OCI-LY1 (cell line): ENCODE measurements at regions not wholly inside any gene's neighbourhood (a gene's known extent, or its start where the extent isn't known, plus 50 kb on each side); places are given as distances from the start of the nearest gene placed in this dataset.

ENCODE experiments used
- H2AFZ ChIP-seq: fragments of 200-600 bp; sonication (generic), shearing (Covaris generic); 2 replicates; pipeline ENCODE4 v1.6.0; 2014; ENCODE audit warnings: antibody characterized with exemption, mild to moderate bottlenecking, low read length
- H3F3A ChIP-seq: fragments of 200-600 bp; sonication (generic), shearing (Covaris generic); 2 replicates; pipeline ENCODE4 v1.6.0; 2014; ENCODE audit warnings: mild to moderate bottlenecking, antibody characterized with exemption, low read length, moderate library complexity; ENCODE audit not compliant: insufficient read depth
- H3K27ac ChIP-seq: fragments of 200-600 bp; sonication (generic); 2 replicates; pipeline ENCODE4 v1.5.1; 2014; ENCODE audit warnings: low read length, mixed run types, mild to moderate bottlenecking, low read depth; ENCODE audit not compliant: poor library complexity, severe bottlenecking
- H3K27me3 ChIP-seq: fragments of 200-600 bp; sonication (generic); 2 replicates; pipeline ENCODE4 v1.6.0; 2014; ENCODE audit warnings: antibody characterized with exemption, mild to moderate bottlenecking, low read length, moderate library complexity; ENCODE audit not compliant: insufficient read depth
- H3K36me3 ChIP-seq: fragments of 200-600 bp; sonication (generic); 2 replicates; pipeline ENCODE4 v1.6.1; 2014; ENCODE audit warnings: mild to moderate bottlenecking, antibody characterized with exemption, low read length, moderate library complexity, mixed read lengths; ENCODE audit not compliant: insufficient read depth
- H3K4me1 ChIP-seq: fragments of 200-600 bp; sonication (generic); 2 replicates; pipeline ENCODE4 v1.5.1; 2014; ENCODE audit warnings: mild to moderate bottlenecking, low read length, moderate library complexity; ENCODE audit not compliant: insufficient read depth, severe bottlenecking
- H3K4me2 ChIP-seq: fragments of 200-600 bp; sonication (generic), shearing (Covaris generic); 2 replicates; pipeline ENCODE4 v1.6.1; 2014; ENCODE audit warnings: low read length
- H3K4me3 ChIP-seq: fragments of 200-600 bp; sonication (generic); 2 replicates; pipeline ENCODE4 v1.5.1; 2014; ENCODE audit warnings: low read length, low read depth, mild to moderate bottlenecking, mixed read lengths; ENCODE audit not compliant: poor library complexity, severe bottlenecking
- H3K79me2 ChIP-seq: fragments of 200-600 bp; shearing (Covaris generic); 2 replicates; pipeline ENCODE4 v1.6.1; 2016; ENCODE audit warnings: mixed run types, low read length, mixed read lengths; ENCODE audit not compliant: insufficient read depth
- H3K9ac ChIP-seq: fragments of 200-600 bp; sonication (generic), shearing (Covaris generic); 2 replicates; pipeline ENCODE4 v1.6.1; 2014; ENCODE audit warnings: mild to moderate bottlenecking, low read length, mixed read lengths
- H3K9me2 ChIP-seq: fragments of 200-600 bp; sonication (generic), shearing (Covaris generic); 2 replicates; pipeline ENCODE4 v1.6.1; 2014; ENCODE audit warnings: low read depth, mild to moderate bottlenecking, low read length, mixed read lengths
- H3K9me3 ChIP-seq: fragments of 200-600 bp; shearing (Covaris generic); 2 replicates; pipeline ENCODE4 v1.6.1; 2014; ENCODE audit warnings: low read length, mixed read lengths
- H4K20me1 ChIP-seq: fragments of 200-600 bp; sonication (generic), shearing (Covaris generic); 2 replicates; pipeline ENCODE4 v1.6.0; 2016; ENCODE audit warnings: mild to moderate bottlenecking, low read length; ENCODE audit not compliant: insufficient read depth
- CTCF ChIP-seq: fragments of 200-600 bp; sonication (generic), shearing (Covaris generic); IDR thresholded peaks from 2 replicates; pipeline ENCODE4 v1.5.1; 2017; ENCODE audit warnings: mild to moderate bottlenecking, antibody characterized with exemption, low read length, moderate library complexity, mixed read lengths
- EZH2 ChIP-seq: fragments of 200-600 bp; sonication (generic), shearing (Covaris generic); IDR thresholded peaks from 2 replicates; pipeline ENCODE4 v1.8.0; 2017; ENCODE audit warnings: borderline replicate concordance, mixed run types, mild to moderate bottlenecking, antibody characterized with exemption, low read length, moderate library complexity, mixed read lengths

GRCh38 chr5:2901096-2901495 is 149.6 kb upstream of the IRX2 start:
- H2AFZ ChIP-seq = no peak overlapping the region
- H3K4me1 ChIP-seq = no peaks in the 10 kb centered on the region
- no peak overlapping the region for H3K4me3 ChIP-seq
- no peaks in the 10 kb centered on the region for H4K20me1 ChIP-seq
- no peak for TF ChIP-seq CTCF
- no peak for TF ChIP-seq EZH2
- no peak overlapping the region for H3K27ac ChIP-seq
- H3K9ac ChIP-seq = no peak overlapping the region
- H3F3A ChIP-seq = no peaks in the 10 kb centered on the region
- H3K9me2 ChIP-seq = no peaks in the 10 kb centered on the region
- H3K79me2 ChIP-seq = no peaks in the 10 kb centered on the region
- H3K9me3 ChIP-seq = no peaks in the 10 kb centered on the region
- H3K27me3 ChIP-seq = no peaks in the 10 kb centered on the region
- no peak overlapping the region for H3K4me2 ChIP-seq
- no peaks in the 10 kb centered on the region for H3K36me3 ChIP-seq

- no peak overlapping the region for H3K9ac ChIP-seq
- no peak overlapping the region for H2AFZ ChIP-seq
- H3K4me1 ChIP-seq = no peaks in the 10 kb centered on the region
- no peaks in the 10 kb centered on the region for H3K79me2 ChIP-seq
- no peak overlapping the region for H3K27ac ChIP-seq
- TF ChIP-seq EZH2 = no peak
- TF ChIP-seq CTCF = no peak
- H3K27me3 ChIP-seq = no peaks in the 10 kb centered on the region
- no peaks in the 10 kb centered on the region for H3F3A ChIP-seq
- no peak overlapping the region for H3K4me2 ChIP-seq
- no peaks in the 10 kb centered on the region for H3K9me2 ChIP-seq
- H3K9me3 ChIP-seq = no peaks in the 10 kb centered on the region
- H4K20me1 ChIP-seq = no peaks in the 10 kb centered on the region
- H3K36me3 ChIP-seq = no peaks in the 10 kb centered on the region
- H3K4me3 ChIP-seq = no peak overlapping the region
Measured at GRCh38 chr5:2900360-2900759, 148.9 kb upstream of the IRX2 start.

DNA sequence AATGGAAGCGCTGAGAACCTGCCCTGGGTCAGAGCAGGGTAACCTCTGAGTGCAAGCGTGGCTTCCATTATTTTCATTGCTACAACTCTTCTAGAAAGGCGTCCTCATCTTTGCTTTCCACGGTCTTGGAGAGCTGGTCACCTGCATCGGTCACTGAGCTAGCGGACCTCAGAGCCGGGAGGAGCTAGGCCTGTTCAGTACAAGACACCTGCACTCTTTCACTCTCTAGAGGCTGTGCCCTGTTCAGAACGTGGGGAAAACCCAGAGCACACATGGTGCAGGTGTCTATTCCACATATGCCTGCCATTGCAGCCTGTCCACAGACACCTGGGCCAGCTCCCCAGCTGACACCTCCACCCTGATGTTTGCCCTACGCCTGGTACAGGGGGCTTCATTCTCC is 147.8 kb upstream of the IRX2 start:
- Histone ChIP-seq H3K27ac (no peak overlapping the region), H4K20me1 (no peaks in the 10 kb centered on the region), H3K9me3 (no peaks in the 10 kb centered on the region), H3K36me3 (no peaks in the 10 kb centered on the region), H3K9me2 (no peaks in the 10 kb centered on the region), H2AFZ (no peak overlapping the region), H3K4me3 (no peak overlapping the region), H3K4me2 (no peak overlapping the region), H3K79me2 (no peaks in the 10 kb centered on the region), H3K4me1 (no peaks in the 10 kb centered on the region), H3K9ac (no peak overlapping the region), H3K27me3 (no peaks in the 10 kb centered on the region), H3F3A (no peaks in the 10 kb centered on the region)
- TF ChIP-seq EZH2 (no peak), CTCF (no peak)
